Activated T-helper 1 cell treated with anti-CD3 and anti-CD28 coated beads, Interleukin-12 subunit alpha, Interleukin-12 subunit beta, Interleukin-2, Interleukin-4 antibody, amounts not matched to agents 30 ng/mL and 10 ng/mL and 1 ng/mL, durations not matched to agents 14 hours and 24 hours and 36 hours (primary cell): ENCODE measurements at regions not wholly inside any gene's neighbourhood (a gene's known extent, or its start where the extent isn't known, plus 50 kb on each side); places are given as distances from the start of the nearest gene placed in this dataset.

Source experiments
- DNase-seq: peaks from one replicate; pipeline ENCODE4 v3.0.0; 2021; ENCODE audit warnings: low spot score
- H3K27ac Mint-ChIP-seq: one replicate; pipeline ENCODE4 v1.8.0; 2021; ENCODE audit warnings: mild to moderate bottlenecking, mixed read lengths
- H3K27me3 Mint-ChIP-seq: one replicate; pipeline ENCODE4 v1.8.0; 2022; ENCODE audit warnings: mild to moderate bottlenecking, moderate library complexity, mixed read lengths; ENCODE audit not compliant: insufficient read depth
- H3K36me3 Mint-ChIP-seq: one replicate; pipeline ENCODE4 v1.8.0; 2021; ENCODE audit warnings: low read depth, mixed read lengths
- H3K4me1 Mint-ChIP-seq: one replicate; pipeline ENCODE4 v1.8.0; 2021; ENCODE audit warnings: low read depth, mixed read lengths
- H3K4me3 Mint-ChIP-seq: one replicate; pipeline ENCODE4 v1.8.0; 2021; ENCODE audit warnings: mild to moderate bottlenecking, moderate library complexity, mixed read lengths
- H3K9me3 Mint-ChIP-seq: one replicate; pipeline ENCODE4 v1.8.0; 2021; ENCODE audit warnings: mixed read lengths
- intact Hi-C: fragments of 100-400 bp; cut with micrococcal nuclease; formaldehyde crosslinking; loops from one replicate; pipeline ENCODE4 v1.15.1; 2024

GRCh38 chr12:89890161-89890560, 181.5 kb upstream of the ATP2B1 start:
- Mint-ChIP-seq H3K9me3 (peaks cover 9% of the 10 kb centered on the region), H3K4me3 (no peak overlapping the region), H3K36me3 (no peaks in the 10 kb centered on the region), H3K27me3 (peaks cover 3% of the 10 kb centered on the region), H3K4me1 (no peaks in the 10 kb centered on the region), H3K27ac (no peak overlapping the region)
- intact Hi-C loops = no loop called here
- no peak for DNase-seq

GRCh38 chr12:89889062-89889461, 180.4 kb upstream of the ATP2B1 start:
- no peak overlapping the region for H3K4me3 Mint-ChIP-seq
- H3K27ac Mint-ChIP-seq = no peak overlapping the region
- peaks cover 9% of the 10 kb centered on the region for H3K9me3 Mint-ChIP-seq
- H3K36me3 Mint-ChIP-seq = no peaks in the 10 kb centered on the region
- no peaks in the 10 kb centered on the region for H3K4me1 Mint-ChIP-seq
- H3K27me3 Mint-ChIP-seq = peaks cover 3% of the 10 kb centered on the region
- intact Hi-C loops = loop anchor here (10.0 kb wide), 1 partner anchor 156 kb away; no protein-coding TSS in a partner anchor
- DNase-seq = no peak

- intact Hi-C loops = loop anchor here (5.0 to 10.0 kb wide), 4 partner anchors 160 to 843 kb away; no protein-coding TSS in a partner anchor
- no peak overlapping the region for H3K27ac Mint-ChIP-seq
- H3K36me3 Mint-ChIP-seq = peaks cover 2% of the 10 kb centered on the region
- peaks cover 23% of the 10 kb centered on the region for H3K4me1 Mint-ChIP-seq
- H3K9me3 Mint-ChIP-seq = no peaks in the 10 kb centered on the region
- peaks cover 3% of the 10 kb centered on the region for H3K27me3 Mint-ChIP-seq
- no peak for DNase-seq
- H3K4me3 Mint-ChIP-seq = no peak overlapping the region
Observed at GRCh38 chr12:89884952-89885351, 176.3 kb upstream of the ATP2B1 start.

GRCh38 chr12:89884416-89884898, 175.8 kb upstream of the ATP2B1 start:
- Mint-ChIP-seq H3K36me3 (peaks cover 2% of the 10 kb centered on the region), H3K4me1 (peaks cover 23% of the 10 kb centered on the region), H3K27me3 (peaks cover 3% of the 10 kb centered on the region), H3K4me3 (no peak overlapping the region), H3K9me3 (no peaks in the 10 kb centered on the region), H3K27ac (no peak overlapping the region)
- intact Hi-C loops = loop anchor here (5.0 to 10.0 kb wide), 4 partner anchors 160 to 842 kb away; no protein-coding TSS in a partner anchor
- no peak for DNase-seq

- Mint-ChIP-seq H3K27ac (no peak overlapping the region), H3K4me3 (no peak overlapping the region), H3K9me3 (no peaks in the 10 kb centered on the region), H3K27me3 (peaks cover 3% of the 10 kb centered on the region), H3K4me1 (peaks cover 23% of the 10 kb centered on the region), H3K36me3 (peaks cover 2% of the 10 kb centered on the region)
- intact Hi-C loops = loop anchor here (5.0 to 10.0 kb wide), 4 partner anchors 161 to 842 kb away; no protein-coding TSS in a partner anchor
- DNase-seq = no peak
Observed at GRCh38 chr12:89883630-89884389, 175.2 kb upstream of the ATP2B1 start.

- Mint-ChIP-seq H3K9me3 (no peaks in the 10 kb centered on the region), H3K4me3 (no peak overlapping the region), H3K27me3 (peaks cover 4% of the 10 kb centered on the region), H3K36me3 (peaks cover 2% of the 10 kb centered on the region), H3K27ac (no peak overlapping the region), H3K4me1 (peaks cover 23% of the 10 kb centered on the region)
- DNase-seq = no peak
- intact Hi-C loops = loop anchor here (1.0 to 10.0 kb wide), 5 partner anchors 54 to 840 kb away; no protein-coding TSS in a partner anchor
Observed at GRCh38 chr12:89882792-89883191, 174.2 kb upstream of the ATP2B1 start.

GRCh38 chr12:89882050-89882449, 173.4 kb upstream of the ATP2B1 start:
- Mint-ChIP-seq H3K4me1 (peaks cover 23% of the 10 kb centered on the region), H3K27me3 (peaks cover 2% of the 10 kb centered on the region), H3K9me3 (no peaks in the 10 kb centered on the region), H3K27ac (no peak overlapping the region), H3K36me3 (peaks cover 2% of the 10 kb centered on the region), H3K4me3 (no peak overlapping the region)
- intact Hi-C loops = loop anchor here (1.0 to 10.0 kb wide), 5 partner anchors 54 to 840 kb away; no protein-coding TSS in a partner anchor
- DNase-seq = no peak

- Mint-ChIP-seq H3K27ac (peak overlapping the region; percentile 74), H3K4me1 (peaks cover 23% of the 10 kb centered on the region), H3K4me3 (peak overlapping the region; percentile 51), H3K36me3 (peaks cover 2% of the 10 kb centered on the region), H3K27me3 (peaks cover 1% of the 10 kb centered on the region), H3K9me3 (no peaks in the 10 kb centered on the region)
- DNase-seq = peak; percentile 54
- intact Hi-C loops = loop anchor here (1.0 to 10.0 kb wide), 8 partner anchors 18 to 839 kb away; no protein-coding TSS in a partner anchor
Observed at GRCh38 chr12:89880690-89881350, 172.2 kb upstream of the ATP2B1 start.

GRCh38 chr12:89879766-89880165, 171.1 kb upstream of the ATP2B1 start:
- no peak for DNase-seq
- H3K9me3 Mint-ChIP-seq = no peaks in the 10 kb centered on the region
- intact Hi-C loops = loop anchor here (1.0 to 10.0 kb wide), 7 partner anchors 16 to 837 kb away; no protein-coding TSS in a partner anchor

GRCh38 chr12:89878950-89879349, 170.3 kb upstream of the ATP2B1 start:
- Mint-ChIP-seq H3K27me3 (peaks cover 1% of the 10 kb centered on the region), H3K9me3 (no peaks in the 10 kb centered on the region), H3K4me3 (no peak overlapping the region), H3K4me1 (peaks cover 23% of the 10 kb centered on the region), H3K36me3 (peaks cover 2% of the 10 kb centered on the region), H3K27ac (no peak overlapping the region)
- no peak for DNase-seq
- intact Hi-C loops = no loop called here

More at GRCh38 chr12:89879766-89880165, 171.1 kb upstream of the ATP2B1 start:
- Mint-ChIP-seq H3K36me3 (peaks cover 2% of the 10 kb centered on the region), H3K27me3 (peaks cover 1% of the 10 kb centered on the region), H3K4me3 (no peak overlapping the region), H3K4me1 (peaks cover 23% of the 10 kb centered on the region), H3K27ac (no peak overlapping the region)

- Mint-ChIP-seq H3K36me3 (peaks cover 2% of the 10 kb centered on the region), H3K9me3 (no peaks in the 10 kb centered on the region), H3K27me3 (peaks cover 1% of the 10 kb centered on the region), H3K4me1 (peaks cover 23% of the 10 kb centered on the region), H3K27ac (no peak overlapping the region), H3K4me3 (no peak overlapping the region)
- intact Hi-C loops = no loop called here
- DNase-seq = no peak
Observed at GRCh38 chr12:89878327-89878726, 169.7 kb upstream of the ATP2B1 start.

- Mint-ChIP-seq H3K27ac (no peak overlapping the region), H3K9me3 (no peaks in the 10 kb centered on the region), H3K4me1 (peaks cover 23% of the 10 kb centered on the region), H3K36me3 (peaks cover 2% of the 10 kb centered on the region), H3K4me3 (no peak overlapping the region), H3K27me3 (peaks cover 1% of the 10 kb centered on the region)
- DNase-seq = no peak
- intact Hi-C loops = no loop called here
Observed at GRCh38 chr12:89877671-89878070, 169.0 kb upstream of the ATP2B1 start.

GRCh38 chr12:89877136-89877535, 168.5 kb upstream of the ATP2B1 start:
- intact Hi-C loops = no loop called here
- H3K4me3 Mint-ChIP-seq = no peak overlapping the region
- H3K4me1 Mint-ChIP-seq = peaks cover 19% of the 10 kb centered on the region
- no peak overlapping the region for H3K27ac Mint-ChIP-seq
- H3K36me3 Mint-ChIP-seq = peaks cover 2% of the 10 kb centered on the region
- H3K9me3 Mint-ChIP-seq = no peaks in the 10 kb centered on the region
- DNase-seq = no peak
- H3K27me3 Mint-ChIP-seq = peaks cover 1% of the 10 kb centered on the region
